ENCODE measurements at regions not wholly inside any gene's neighbourhood (a gene's known extent, or its start where the extent isn't known, plus 50 kb on each side); places are given as distances from the start of the nearest gene placed in this dataset.

GRCh38 chrY:7932424-7932823 lies 1020.9 kb upstream of the AMELY start:
- POLR2A ChIA-PET, result no interaction called here
- CTCF ChIA-PET, result no interaction called here
- ATAC-seq (ENCODE audit: poor library complexity) (no peak), DNase-seq (no peak)
- Histone ChIP-seq H3K27ac (ENCODE audit: low read depth in 1 of 2, low read length in 2 of 2) (no peak overlapping the region), H3K4me3 (ENCODE audit: low read length) (no peak overlapping the region), H3K4me1 (ENCODE audit: insufficient read depth, low read length) (no peaks in the 10 kb centered on the region), H3K27me3 (ENCODE audit: control insufficient read depth in 1 of 2, insufficient read depth in 2 of 2, low read length in 2 of 2) (no peaks in the 10 kb centered on the region), H3K9me3 (ENCODE audit: control insufficient read depth in 1 of 2, insufficient read depth in 1 of 2, low read length in 2 of 2) (no peaks in the 10 kb centered on the region), H3K36me3 (ENCODE audit: insufficient read depth, low read length) (no peaks in the 10 kb centered on the region)
- Mint-ChIP-seq H3K4me3 (no peak overlapping the region), H3K27me3 (no peaks in the 10 kb centered on the region), H3K36me3 (ENCODE audit: low read depth) (no peaks in the 10 kb centered on the region), H3K4me1 (ENCODE audit: low read depth) (no peaks in the 10 kb centered on the region), H3K9me3 (no peaks in the 10 kb centered on the region), H3K27ac (no peak overlapping the region)
- intact Hi-C loops (cut with DNase I, micrococcal nuclease), result no loop called here
- no peak for TF ChIP-seq CTCF (IDR thresholded peaks at IDR 0.05)

DNA sequence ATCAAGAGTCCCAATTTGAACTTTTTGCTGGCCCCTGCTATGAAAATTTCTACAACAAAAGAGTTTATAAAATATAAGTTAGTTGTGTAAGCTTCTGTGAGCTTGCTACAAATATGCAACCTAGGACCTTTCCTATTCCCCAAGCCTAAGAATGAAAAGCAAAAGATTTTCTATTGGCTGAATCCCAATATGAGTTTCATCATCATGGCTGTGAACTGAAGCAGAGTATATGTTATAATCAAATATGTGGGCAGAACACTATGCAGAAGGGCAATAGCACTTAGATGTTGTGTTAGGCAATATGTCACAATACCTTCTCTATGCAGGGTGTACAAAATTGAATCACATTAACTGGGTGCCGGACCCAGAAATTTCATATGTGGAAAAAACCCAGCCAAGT lies 1018.3 kb upstream of the AMELY start:
- no peak overlapping the region for H3K27ac Mint-ChIP-seq
- DNase-seq (no peak), ATAC-seq (ENCODE audit: poor library complexity) (no peak)
- Histone ChIP-seq H3K4me1 (ENCODE audit: insufficient read depth, low read length) (no peaks in the 10 kb centered on the region), H3K4me3 (ENCODE audit: low read length) (no peak overlapping the region), H3K36me3 (ENCODE audit: insufficient read depth, low read length) (no peaks in the 10 kb centered on the region), H3K27ac (ENCODE audit: low read depth in 1 of 2, low read length in 2 of 2) (no peak overlapping the region), H3K27me3 (ENCODE audit: control insufficient read depth in 1 of 2, insufficient read depth in 2 of 2, low read length in 2 of 2) (no peaks in the 10 kb centered on the region), H3K9me3 (ENCODE audit: control insufficient read depth in 1 of 2, insufficient read depth in 1 of 2, low read length in 2 of 2) (no peaks in the 10 kb centered on the region)
- H3K9me3 Mint-ChIP-seq, result no peaks in the 10 kb centered on the region
- H3K27me3 Mint-ChIP-seq, result no peaks in the 10 kb centered on the region
- H3K36me3 Mint-ChIP-seq (ENCODE audit: low read depth), result no peaks in the 10 kb centered on the region
- ChIA-PET CTCF (no interaction called here), POLR2A (no interaction called here)
- intact Hi-C loops (cut with DNase I, micrococcal nuclease), result no loop called here
- no peak overlapping the region for H3K4me3 Mint-ChIP-seq
- no peak for TF ChIP-seq CTCF (IDR thresholded peaks at IDR 0.05)
- no peaks in the 10 kb centered on the region for H3K4me1 Mint-ChIP-seq (ENCODE audit: low read depth)

GRCh38 chrY:7924059-7924458 lies 1012.5 kb upstream of the AMELY start:
- Mint-ChIP-seq H3K27ac (no peak overlapping the region), H3K9me3 (no peaks in the 10 kb centered on the region), H3K36me3 (ENCODE audit: low read depth) (no peaks in the 10 kb centered on the region), H3K4me3 (no peak overlapping the region), H3K27me3 (no peaks in the 10 kb centered on the region), H3K4me1 (ENCODE audit: low read depth) (no peaks in the 10 kb centered on the region)
- Histone ChIP-seq H3K27me3 (ENCODE audit: control insufficient read depth in 1 of 2, insufficient read depth in 2 of 2, low read length in 2 of 2) (no peaks in the 10 kb centered on the region), H3K36me3 (ENCODE audit: insufficient read depth, low read length) (no peaks in the 10 kb centered on the region), H3K4me3 (ENCODE audit: low read length) (no peak overlapping the region), H3K9me3 (ENCODE audit: control insufficient read depth in 1 of 2, insufficient read depth in 1 of 2, low read length in 2 of 2) (no peaks in the 10 kb centered on the region), H3K4me1 (ENCODE audit: insufficient read depth, low read length) (no peaks in the 10 kb centered on the region), H3K27ac (ENCODE audit: low read depth in 1 of 2, low read length in 2 of 2) (no peak overlapping the region)
- ChIA-PET CTCF (no interaction called here), POLR2A (no interaction called here)
- intact Hi-C loops (cut with DNase I, micrococcal nuclease), result no loop called here
- DNase-seq (no peak), ATAC-seq (ENCODE audit: poor library complexity) (no peak)
- no peak for TF ChIP-seq CTCF (IDR thresholded peaks at IDR 0.05)

All from CD4-positive, alpha-beta T cell (primary cell).